ENCODE measurements at regions not wholly inside any gene's neighbourhood (a gene's known extent, or its start where the extent isn't known, plus 50 kb on each side); places are given as distances from the start of the nearest gene placed in this dataset.

GRCh38 chr2:57877811-57878170 lies 168.8 kb upstream of the VRK2 start:
- Mint-ChIP-seq H3K27me3 (no peaks in the 10 kb centered on the region), H3K9me3 (no peaks in the 10 kb centered on the region), H3K27ac (peak overlapping the region; percentile 3), H3K36me3 (peaks cover 4% of the 10 kb centered on the region), H3K4me3 (no peak overlapping the region), H3K4me1 (peaks cover 8% of the 10 kb centered on the region)
- DNase-seq (ENCODE audit: low spot score in 2 of 2) (no peak), ATAC-seq (ENCODE audit: low read depth) (no peak)

- ATAC-seq (ENCODE audit: low read depth) (no peak), DNase-seq (ENCODE audit: low spot score in 2 of 2) (no peak)
- Mint-ChIP-seq H3K9me3 (no peaks in the 10 kb centered on the region), H3K27ac (peak overlapping the region; percentile 3), H3K4me3 (no peak overlapping the region), H3K4me1 (peaks cover 8% of the 10 kb centered on the region), H3K36me3 (peaks cover 4% of the 10 kb centered on the region), H3K27me3 (no peaks in the 10 kb centered on the region)
Observed at GRCh38 chr2:57878171-57878865, 168.3 kb upstream of the VRK2 start.

GRCh38 chr2:57878866-57879210 lies 167.8 kb upstream of the VRK2 start:
- ATAC-seq (ENCODE audit: low read depth) (no peak), DNase-seq (ENCODE audit: low spot score in 2 of 2) (no peak)
- Mint-ChIP-seq H3K4me3 (no peak overlapping the region), H3K4me1 (peaks cover 8% of the 10 kb centered on the region), H3K27me3 (no peaks in the 10 kb centered on the region), H3K27ac (no peak overlapping the region), H3K9me3 (no peaks in the 10 kb centered on the region), H3K36me3 (peaks cover under 1% of the 10 kb centered on the region)

- Mint-ChIP-seq H3K27me3 (no peaks in the 10 kb centered on the region), H3K4me1 (peaks cover 8% of the 10 kb centered on the region), H3K36me3 (no peaks in the 10 kb centered on the region), H3K9me3 (no peaks in the 10 kb centered on the region), H3K4me3 (no peak overlapping the region), H3K27ac (no peak overlapping the region)
- DNase-seq (ENCODE audit: low spot score in 2 of 2) = no peak
- no peak for ATAC-seq (ENCODE audit: low read depth)
Observed at GRCh38 chr2:57880446-57880845, 166.2 kb upstream of the VRK2 start.

- no peak overlapping the region for H3K27ac Mint-ChIP-seq
- peaks cover 9% of the 10 kb centered on the region for H3K4me1 Mint-ChIP-seq
- no peaks in the 10 kb centered on the region for H3K9me3 Mint-ChIP-seq
- no peak for DNase-seq (ENCODE audit: low spot score in 2 of 2)
- no peaks in the 10 kb centered on the region for H3K27me3 Mint-ChIP-seq
- H3K36me3 Mint-ChIP-seq = no peaks in the 10 kb centered on the region
- H3K4me3 Mint-ChIP-seq = no peak overlapping the region
- ATAC-seq (ENCODE audit: low read depth) = no peak
Observed at GRCh38 chr2:57880967-57881366, 165.6 kb upstream of the VRK2 start.

- Mint-ChIP-seq H3K27ac (no peak overlapping the region), H3K36me3 (no peaks in the 10 kb centered on the region), H3K4me3 (no peak overlapping the region), H3K27me3 (no peaks in the 10 kb centered on the region), H3K9me3 (no peaks in the 10 kb centered on the region), H3K4me1 (peaks cover 10% of the 10 kb centered on the region)
- ATAC-seq (ENCODE audit: low read depth) (no peak), DNase-seq (ENCODE audit: low spot score in 2 of 2) (no peak)
Observed at GRCh38 chr2:57881998-57882888, 164.4 kb upstream of the VRK2 start.

GRCh38 chr2:57882895-57883515 lies 163.6 kb upstream of the VRK2 start:
- DNase-seq (ENCODE audit: low spot score in 2 of 2) = no peak
- ATAC-seq (ENCODE audit: low read depth) = no peak
- Mint-ChIP-seq H3K9me3 (no peaks in the 10 kb centered on the region), H3K27ac (no peak overlapping the region), H3K36me3 (no peaks in the 10 kb centered on the region), H3K4me3 (no peak overlapping the region), H3K27me3 (no peaks in the 10 kb centered on the region), H3K4me1 (peaks cover 6% of the 10 kb centered on the region)

- Mint-ChIP-seq H3K27ac (no peak overlapping the region), H3K27me3 (no peaks in the 10 kb centered on the region), H3K4me1 (peaks cover 6% of the 10 kb centered on the region), H3K4me3 (no peak overlapping the region), H3K9me3 (no peaks in the 10 kb centered on the region), H3K36me3 (no peaks in the 10 kb centered on the region)
- DNase-seq (ENCODE audit: low spot score in 2 of 2) (no peak), ATAC-seq (ENCODE audit: low read depth) (no peak)
Observed at GRCh38 chr2:57884281-57884680, 162.3 kb upstream of the VRK2 start.

- H3K9me3 Mint-ChIP-seq = no peaks in the 10 kb centered on the region
- no peaks in the 10 kb centered on the region for H3K36me3 Mint-ChIP-seq
- DNase-seq (ENCODE audit: low spot score in 2 of 2) (no peak), ATAC-seq (ENCODE audit: low read depth) (no peak)
- no peak overlapping the region for H3K4me3 Mint-ChIP-seq
- H3K27me3 Mint-ChIP-seq = no peaks in the 10 kb centered on the region
- H3K4me1 Mint-ChIP-seq = peaks cover 6% of the 10 kb centered on the region
- H3K27ac Mint-ChIP-seq = no peak overlapping the region
Observed at GRCh38 chr2:57885742-57886141, 160.9 kb upstream of the VRK2 start.

GRCh38 chr2:57886161-57886786 lies 160.3 kb upstream of the VRK2 start:
- no peak for DNase-seq (ENCODE audit: low spot score in 2 of 2)
- no peak overlapping the region for H3K27ac Mint-ChIP-seq
- peaks cover 7% of the 10 kb centered on the region for H3K4me1 Mint-ChIP-seq
- H3K36me3 Mint-ChIP-seq = no peaks in the 10 kb centered on the region
- H3K9me3 Mint-ChIP-seq = no peaks in the 10 kb centered on the region
- no peaks in the 10 kb centered on the region for H3K27me3 Mint-ChIP-seq
- no peak overlapping the region for H3K4me3 Mint-ChIP-seq
- ATAC-seq (ENCODE audit: low read depth) = peak; percentile 45

GRCh38 chr2:57888463-57888862 lies 158.1 kb upstream of the VRK2 start:
- no peak for ATAC-seq (ENCODE audit: low read depth)
- Mint-ChIP-seq H3K4me3 (no peak overlapping the region), H3K27ac (no peak overlapping the region)

GRCh38 chr2:57890464-57890863 lies 156.1 kb upstream of the VRK2 start:
- H3K36me3 Mint-ChIP-seq = no peaks in the 10 kb centered on the region
- H3K27me3 Mint-ChIP-seq = no peaks in the 10 kb centered on the region
- no peak for ATAC-seq (ENCODE audit: low read depth)
- peaks cover 19% of the 10 kb centered on the region for H3K4me1 Mint-ChIP-seq
- no peak for DNase-seq (ENCODE audit: low spot score in 2 of 2)
- H3K27ac Mint-ChIP-seq = no peak overlapping the region
- H3K9me3 Mint-ChIP-seq = no peaks in the 10 kb centered on the region
- no peak overlapping the region for H3K4me3 Mint-ChIP-seq

More at GRCh38 chr2:57888463-57888862, 158.1 kb upstream of the VRK2 start:
- Mint-ChIP-seq H3K27me3 (no peaks in the 10 kb centered on the region), H3K9me3 (no peaks in the 10 kb centered on the region), H3K4me1 (peaks cover 13% of the 10 kb centered on the region), H3K36me3 (no peaks in the 10 kb centered on the region)
- DNase-seq (ENCODE audit: low spot score in 2 of 2) = no peak

- ATAC-seq (ENCODE audit: low read depth) (no peak), DNase-seq (ENCODE audit: low spot score in 2 of 2) (no peak)
- no peaks in the 10 kb centered on the region for H3K36me3 Mint-ChIP-seq
- no peaks in the 10 kb centered on the region for H3K27me3 Mint-ChIP-seq
- no peak overlapping the region for H3K27ac Mint-ChIP-seq
- peaks cover 16% of the 10 kb centered on the region for H3K4me1 Mint-ChIP-seq
- H3K4me3 Mint-ChIP-seq = no peak overlapping the region
- no peaks in the 10 kb centered on the region for H3K9me3 Mint-ChIP-seq
Observed at GRCh38 chr2:57891086-57891712, 155.4 kb upstream of the VRK2 start.

- Mint-ChIP-seq H3K27me3 (no peaks in the 10 kb centered on the region), H3K27ac (no peak overlapping the region), H3K9me3 (no peaks in the 10 kb centered on the region), H3K36me3 (no peaks in the 10 kb centered on the region), H3K4me3 (no peak overlapping the region), H3K4me1 (peaks cover 13% of the 10 kb centered on the region)
- DNase-seq (ENCODE audit: low spot score in 2 of 2) (no peak), ATAC-seq (ENCODE audit: low read depth) (peak; percentile 60)
Observed at GRCh38 chr2:57892920-57893319, 153.7 kb upstream of the VRK2 start.

Measured in memory B cell (primary cell).